ENCODE measurements at regions not wholly inside any gene's neighbourhood (a gene's known extent, or its start where the extent isn't known, plus 50 kb on each side); places are given as distances from the start of the nearest gene placed in this dataset.

GRCh38 chr1:232193451-232193783 is 436.5 kb downstream of the SIPA1L2 start:
- TF ChIP-seq CTCF (IDR thresholded peaks at IDR 0.05) = no peak
- no peak for TF ChIP-seq POLR2A (IDR thresholded peaks at IDR 0.05)
